ENCODE measurements at regions not wholly inside any gene's neighbourhood (a gene's known extent, or its start where the extent isn't known, plus 50 kb on each side); places are given as distances from the start of the nearest gene placed in this dataset.

- no peak for DNase-seq
Measured at GRCh38 chr12:3987571-3987970, 114.4 kb upstream of the PARP11 start.

- no peak for DNase-seq
Measured at GRCh38 chr12:3980504-3981272, 107.5 kb upstream of the PARP11 start.

GRCh38 chr12:3977621-3978020, 104.4 kb upstream of the PARP11 start:
- DNase-seq, result no peak

- no peak for DNase-seq
Measured at GRCh38 chr12:3976351-3976938, 103.2 kb upstream of the PARP11 start.

- DNase-seq, result no peak
Measured at GRCh38 chr12:3975652-3976051, 102.5 kb upstream of the PARP11 start.

GRCh38 chr12:3974883-3975282, 101.7 kb upstream of the PARP11 start:
- no peak for DNase-seq

GRCh38 chr12:3973973-3974644, 100.9 kb upstream of the PARP11 start:
- DNase-seq, result no peak

GRCh38 chr12:3973269-3973884, 100.2 kb upstream of the PARP11 start:
- no peak for DNase-seq

- no peak for DNase-seq
Measured at GRCh38 chr12:3972576-3972975, 99.4 kb upstream of the PARP11 start.

GRCh38 chr12:3968523-3968922, 95.3 kb upstream of the PARP11 start:
- no peak for DNase-seq

GRCh38 chr12:3967556-3968160, 94.5 kb upstream of the PARP11 start:
- DNase-seq, result no peak

GRCh38 chr12:3966376-3966775, 93.2 kb upstream of the PARP11 start:
- DNase-seq, result no peak

- no peak for DNase-seq
Measured at GRCh38 chr12:3965046-3965445, 91.8 kb upstream of the PARP11 start.

GRCh38 chr12:3964439-3964838, 91.2 kb upstream of the PARP11 start:
- DNase-seq, result no peak

GRCh38 chr12:3962631-3963483, 89.7 kb upstream of the PARP11 start:
- DNase-seq, result no peak

- DNase-seq, result no peak
Measured at GRCh38 chr12:3961591-3961990, 88.4 kb upstream of the PARP11 start.

GRCh38 chr12:3959799-3960560, 86.8 kb upstream of the PARP11 start:
- DNase-seq, result no peak

GRCh38 chr12:3958534-3958933, 85.3 kb upstream of the PARP11 start:
- no peak for DNase-seq

GRCh38 chr12:3951380-3952135, 78.4 kb upstream of the PARP11 start:
- no peak for DNase-seq

GRCh38 chr12:3950714-3951320, 77.6 kb upstream of the PARP11 start:
- no peak for DNase-seq

Data from NCI-H510A treated with DMSO at 0.1 percent for 48 hours (cell line).